ENCODE measurements at regions not wholly inside any gene's neighbourhood (a gene's known extent, or its start where the extent isn't known, plus 50 kb on each side); places are given as distances from the start of the nearest gene placed in this dataset.

DNA sequence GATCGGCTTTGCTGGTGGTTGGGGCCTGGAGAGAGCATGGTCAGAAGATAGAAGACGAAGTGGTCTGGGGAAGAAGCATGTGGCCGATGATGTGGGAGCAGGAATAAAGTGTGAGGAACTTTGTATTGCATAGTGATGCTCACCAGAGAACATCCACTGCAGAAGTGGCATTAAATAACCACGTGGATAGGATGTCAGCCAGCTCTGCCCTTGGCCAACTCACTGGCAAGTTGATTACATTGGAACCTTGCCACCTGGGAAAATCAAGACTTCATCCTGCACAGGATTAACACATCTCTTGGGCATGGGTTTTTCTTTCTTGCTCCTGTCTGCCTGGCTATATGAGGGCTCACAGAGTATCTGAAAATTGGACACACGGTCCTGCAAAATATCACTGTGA is 217.4 kb downstream of the DMRT2 start:
- no peaks in the 10 kb centered on the region for H3K27me3 ChIP-seq
- no peaks in the 10 kb centered on the region for H3K4me1 ChIP-seq
- H3K36me3 ChIP-seq = no peaks in the 10 kb centered on the region
- DNase-seq (ENCODE audit: low spot score) = no peak
- H3K4me3 ChIP-seq = no peak overlapping the region
- no peak overlapping the region for H3K27ac ChIP-seq
- TF ChIP-seq, protein P1, sequence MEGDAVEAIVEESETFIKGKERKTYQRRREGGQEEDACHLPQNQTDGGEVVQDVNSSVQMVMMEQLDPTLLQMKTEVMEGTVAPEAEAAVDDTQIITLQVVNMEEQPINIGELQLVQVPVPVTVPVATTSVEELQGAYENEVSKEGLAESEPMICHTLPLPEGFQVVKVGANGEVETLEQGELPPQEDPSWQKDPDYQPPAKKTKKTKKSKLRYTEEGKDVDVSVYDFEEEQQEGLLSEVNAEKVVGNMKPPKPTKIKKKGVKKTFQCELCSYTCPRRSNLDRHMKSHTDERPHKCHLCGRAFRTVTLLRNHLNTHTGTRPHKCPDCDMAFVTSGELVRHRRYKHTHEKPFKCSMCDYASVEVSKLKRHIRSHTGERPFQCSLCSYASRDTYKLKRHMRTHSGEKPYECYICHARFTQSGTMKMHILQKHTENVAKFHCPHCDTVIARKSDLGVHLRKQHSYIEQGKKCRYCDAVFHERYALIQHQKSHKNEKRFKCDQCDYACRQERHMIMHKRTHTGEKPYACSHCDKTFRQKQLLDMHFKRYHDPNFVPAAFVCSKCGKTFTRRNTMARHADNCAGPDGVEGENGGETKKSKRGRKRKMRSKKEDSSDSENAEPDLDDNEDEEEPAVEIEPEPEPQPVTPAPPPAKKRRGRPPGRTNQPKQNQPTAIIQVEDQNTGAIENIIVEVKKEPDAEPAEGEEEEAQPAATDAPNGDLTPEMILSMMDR (IDR thresholded peaks at IDR 0.05) = no peak
- H3K9me3 ChIP-seq = no peaks in the 10 kb centered on the region

DNA sequence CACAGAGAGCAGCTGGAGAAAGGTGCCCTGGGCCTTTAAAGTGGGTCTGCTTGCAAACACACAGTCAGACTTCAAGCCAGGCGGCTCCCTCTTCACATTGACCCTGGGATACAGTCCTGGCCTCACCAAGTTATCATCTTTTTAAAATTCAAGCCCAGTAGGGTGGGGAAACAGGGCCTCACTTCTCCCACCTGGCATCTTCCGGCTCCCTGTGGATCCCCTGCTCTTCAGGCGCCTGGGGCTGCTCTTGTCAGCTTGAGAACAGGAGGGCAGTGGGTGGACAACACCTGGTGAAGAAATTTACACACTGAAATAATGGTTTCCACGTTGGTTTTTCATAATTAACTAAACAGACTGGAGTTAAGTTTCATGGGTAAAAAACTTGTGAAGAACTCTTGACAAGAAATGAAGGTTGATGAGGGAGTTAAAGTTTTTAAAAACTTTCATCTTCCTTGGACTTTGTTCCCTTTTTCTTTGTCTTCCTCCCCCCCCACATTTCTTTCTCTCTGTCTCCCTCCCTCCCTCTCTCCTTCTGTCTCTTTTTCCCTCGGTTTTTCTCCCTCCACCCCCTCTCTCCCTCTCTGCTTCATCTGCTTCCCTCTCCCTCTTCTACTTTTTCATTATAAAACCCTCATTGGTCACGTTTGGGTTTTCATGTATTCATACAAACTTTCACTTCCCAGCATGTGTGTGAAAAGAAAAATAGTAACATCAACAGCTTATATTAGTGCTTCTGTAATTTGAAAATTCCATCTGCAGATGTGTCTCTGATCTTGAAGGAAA is 219.6 kb downstream of the DMRT2 start:
- Histone ChIP-seq H3K27ac (no peak overlapping the region), H3K27me3 (no peaks in the 10 kb centered on the region), H3K36me3 (no peaks in the 10 kb centered on the region), H3K9me3 (no peaks in the 10 kb centered on the region), H3K4me3 (no peak overlapping the region), H3K4me1 (no peaks in the 10 kb centered on the region)
- no peak for DNase-seq (ENCODE audit: low spot score)
- TF ChIP-seq, protein P1 (IDR thresholded peaks at IDR 0.05) = no peak

DNA sequence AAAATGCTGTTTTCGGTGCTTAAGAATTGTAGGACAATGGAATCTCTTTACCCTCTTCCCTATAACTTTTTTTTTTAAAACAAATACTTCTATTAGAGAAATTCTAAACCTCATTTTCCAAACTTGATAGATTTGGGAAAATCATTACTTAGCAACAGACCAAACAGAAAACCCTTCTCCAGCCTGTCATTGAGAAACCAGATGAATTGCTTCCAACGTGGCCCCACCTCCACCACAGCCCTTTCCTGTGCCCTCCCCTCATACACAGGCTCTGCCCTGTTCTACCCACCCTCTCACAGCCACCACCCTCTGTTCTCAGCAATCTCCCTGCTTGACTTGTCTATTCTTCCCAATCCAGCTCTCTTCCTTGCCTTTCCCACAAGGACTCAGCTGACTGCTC is 221.2 kb downstream of the DMRT2 start:
- no peaks in the 10 kb centered on the region for H3K36me3 ChIP-seq

DNA sequence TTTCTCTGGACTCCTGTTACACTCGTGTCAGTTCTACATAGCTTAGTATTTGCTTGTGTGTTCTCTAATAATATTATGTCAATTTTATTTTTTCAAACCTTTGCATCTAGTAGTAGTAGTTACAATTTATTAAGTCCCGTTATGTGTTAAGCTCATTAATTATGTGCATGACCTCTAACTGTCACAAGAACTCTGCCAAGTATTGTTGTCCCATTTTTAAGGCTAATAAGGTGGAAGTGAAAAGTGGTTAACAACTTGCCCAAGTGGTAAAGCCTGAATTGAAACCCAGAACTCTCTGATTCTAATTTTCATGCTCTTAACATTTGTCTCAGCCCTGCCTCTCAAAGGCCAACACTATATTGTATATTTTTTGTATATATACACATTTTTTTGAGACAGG is 221.6 kb downstream of the DMRT2 start:
- no peak for DNase-seq (ENCODE audit: low spot score)
- TF ChIP-seq, protein P1 (IDR thresholded peaks at IDR 0.05) = no peak
- Histone ChIP-seq H3K9me3 (no peaks in the 10 kb centered on the region), H3K4me1 (no peaks in the 10 kb centered on the region), H3K27ac (no peak overlapping the region), H3K36me3 (no peaks in the 10 kb centered on the region), H3K4me3 (no peak overlapping the region), H3K27me3 (no peaks in the 10 kb centered on the region)

More for the DNA sequence above, 221.2 kb downstream of the DMRT2 start:
- H3K27me3 ChIP-seq = no peaks in the 10 kb centered on the region
- TF ChIP-seq, protein P1 (IDR thresholded peaks at IDR 0.05) = no peak
- no peak overlapping the region for H3K4me3 ChIP-seq
- no peak for DNase-seq (ENCODE audit: low spot score)
- H3K4me1 ChIP-seq = no peaks in the 10 kb centered on the region
- no peak overlapping the region for H3K27ac ChIP-seq
- H3K9me3 ChIP-seq = no peaks in the 10 kb centered on the region

DNA sequence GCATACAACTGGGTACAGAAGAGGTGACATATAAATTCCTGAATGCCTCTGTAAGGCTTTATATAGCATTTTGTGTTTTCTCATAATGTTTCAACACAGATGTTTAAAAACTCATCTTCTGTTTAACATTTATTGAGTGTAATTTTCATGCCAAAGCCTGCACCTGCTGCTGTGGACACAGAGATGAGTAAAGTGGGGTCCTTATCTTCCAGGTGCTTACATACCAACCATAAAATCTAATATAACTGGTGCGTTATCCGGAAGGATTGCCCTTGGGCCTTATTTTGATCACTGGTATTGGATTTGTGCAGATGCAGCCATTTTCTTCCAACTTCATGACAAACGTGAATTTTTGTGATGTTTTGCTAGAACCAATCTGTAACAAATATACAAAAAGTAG is 222.3 kb downstream of the DMRT2 start:
- Histone ChIP-seq H3K36me3 (no peaks in the 10 kb centered on the region), H3K9me3 (no peaks in the 10 kb centered on the region), H3K4me3 (no peak overlapping the region), H3K27ac (no peak overlapping the region), H3K27me3 (no peaks in the 10 kb centered on the region), H3K4me1 (no peaks in the 10 kb centered on the region)
- TF ChIP-seq, protein P1 (IDR thresholded peaks at IDR 0.05) = no peak
- no peak for DNase-seq (ENCODE audit: low spot score)

DNA sequence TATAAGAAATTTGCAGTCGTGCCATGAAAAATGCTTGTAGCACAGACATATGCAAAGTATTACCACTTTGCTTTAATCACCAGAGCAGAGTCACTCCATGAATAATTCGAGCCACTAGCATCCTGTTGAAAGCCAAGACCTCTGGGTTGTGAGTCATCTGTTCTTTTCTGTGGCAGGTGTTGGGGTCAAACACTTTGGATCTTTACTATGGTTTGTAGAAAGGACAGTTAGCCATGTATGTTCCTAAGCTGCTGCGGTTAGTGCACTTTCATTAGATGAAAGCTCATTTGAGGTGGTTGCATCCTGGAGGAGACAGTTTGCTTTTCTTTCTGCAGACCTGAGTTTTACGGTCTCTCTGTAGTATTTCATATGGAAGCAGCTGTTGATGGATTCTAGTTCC is 223.7 kb downstream of the DMRT2 start:
- Histone ChIP-seq H3K4me1 (no peaks in the 10 kb centered on the region), H3K27me3 (no peaks in the 10 kb centered on the region), H3K4me3 (no peak overlapping the region), H3K36me3 (no peaks in the 10 kb centered on the region), H3K9me3 (no peaks in the 10 kb centered on the region), H3K27ac (no peak overlapping the region)
- TF ChIP-seq, protein P1 (IDR thresholded peaks at IDR 0.05) = no peak
- no peak for DNase-seq (ENCODE audit: low spot score)

Data from right atrium auricular region (tissue), 2 donors.